ENCODE measurements at regions not wholly inside any gene's neighbourhood (a gene's known extent, or its start where the extent isn't known, plus 50 kb on each side); places are given as distances from the start of the nearest gene placed in this dataset.

DNA sequence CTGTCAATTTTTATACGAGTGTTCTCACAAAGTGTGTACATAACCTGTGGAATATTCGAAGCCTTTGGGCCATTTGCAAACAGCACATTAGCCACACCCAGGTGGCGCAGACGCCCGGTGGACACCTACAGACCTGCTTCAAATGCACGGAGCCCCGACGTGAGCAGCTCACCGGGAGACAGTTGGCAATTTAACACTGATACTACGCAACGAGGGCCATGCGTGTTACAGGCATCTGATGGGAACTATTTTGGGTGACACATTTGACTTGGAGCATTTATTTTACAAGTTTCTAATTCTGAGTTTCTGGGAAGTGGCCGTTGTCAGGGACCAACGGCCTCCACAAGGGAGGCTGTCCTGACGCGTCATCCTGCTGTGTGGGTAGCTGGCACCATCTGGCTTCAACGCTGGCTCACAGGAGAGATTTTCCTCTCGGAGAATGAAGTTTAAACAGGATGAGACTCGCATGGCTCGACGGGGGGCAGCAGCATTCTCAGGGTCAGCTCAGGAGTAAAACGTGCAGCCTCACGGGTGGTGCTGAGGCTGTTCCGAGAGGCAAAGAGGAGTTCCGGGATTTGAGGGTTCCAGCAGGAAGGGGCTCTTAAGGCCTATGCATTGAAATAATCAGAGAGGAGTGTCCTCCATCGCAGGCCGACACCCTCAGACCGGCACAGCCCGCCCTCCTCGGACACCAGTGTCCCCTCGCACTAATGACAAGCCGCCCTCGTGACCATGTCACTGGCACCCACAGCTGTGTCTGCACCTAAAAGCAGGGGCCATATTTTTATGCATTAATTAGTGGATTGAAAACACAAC is 207.4 kb downstream of the DLL1 start:
- TF ChIP-seq, protein P1, sequence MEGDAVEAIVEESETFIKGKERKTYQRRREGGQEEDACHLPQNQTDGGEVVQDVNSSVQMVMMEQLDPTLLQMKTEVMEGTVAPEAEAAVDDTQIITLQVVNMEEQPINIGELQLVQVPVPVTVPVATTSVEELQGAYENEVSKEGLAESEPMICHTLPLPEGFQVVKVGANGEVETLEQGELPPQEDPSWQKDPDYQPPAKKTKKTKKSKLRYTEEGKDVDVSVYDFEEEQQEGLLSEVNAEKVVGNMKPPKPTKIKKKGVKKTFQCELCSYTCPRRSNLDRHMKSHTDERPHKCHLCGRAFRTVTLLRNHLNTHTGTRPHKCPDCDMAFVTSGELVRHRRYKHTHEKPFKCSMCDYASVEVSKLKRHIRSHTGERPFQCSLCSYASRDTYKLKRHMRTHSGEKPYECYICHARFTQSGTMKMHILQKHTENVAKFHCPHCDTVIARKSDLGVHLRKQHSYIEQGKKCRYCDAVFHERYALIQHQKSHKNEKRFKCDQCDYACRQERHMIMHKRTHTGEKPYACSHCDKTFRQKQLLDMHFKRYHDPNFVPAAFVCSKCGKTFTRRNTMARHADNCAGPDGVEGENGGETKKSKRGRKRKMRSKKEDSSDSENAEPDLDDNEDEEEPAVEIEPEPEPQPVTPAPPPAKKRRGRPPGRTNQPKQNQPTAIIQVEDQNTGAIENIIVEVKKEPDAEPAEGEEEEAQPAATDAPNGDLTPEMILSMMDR (conservative IDR thresholded peaks at IDR 0.05; ENCODE audit: low read depth, low read length), result no peak
- TF ChIP-seq EZH2 (IDR thresholded peaks at IDR 0.05; ENCODE audit: borderline replicate concordance, low read depth, low read length, poor library complexity, severe bottlenecking), result no peak
